Brain microvascular endothelial cell (primary cell): ENCODE measurements at regions not wholly inside any gene's neighbourhood (a gene's known extent, or its start where the extent isn't known, plus 50 kb on each side); places are given as distances from the start of the nearest gene placed in this dataset.

Experiments used
- DNase-seq: peaks from one replicate; pipeline ENCODE4 v3.0.0-alpha.2; 2020
- H3K27ac ChIP-seq: fragments of 250-450 bp; sonication (Bioruptor Pico); 2 replicates; pipeline ENCODE4 v1.5.1; 2020; ENCODE audit warnings: mild to moderate bottlenecking, moderate library complexity
- H3K27me3 ChIP-seq: fragments of 250-450 bp; sonication (Bioruptor Pico); replicated peaks from 2 replicates; pipeline ENCODE4 v1.5.1; 2020; ENCODE audit warnings: mild to moderate bottlenecking
- H3K36me3 ChIP-seq: fragments of 250-450 bp; sonication (Bioruptor Pico); replicated peaks from 2 replicates; pipeline ENCODE4 v1.5.1; 2020; ENCODE audit warnings: mild to moderate bottlenecking
- H3K4me3 ChIP-seq: 2 replicates; pipeline ENCODE4 v1.5.1; 2011; ENCODE audit warnings: low read depth, mild to moderate bottlenecking, control low read depth, low read length, moderate library complexity
- in situ Hi-C: cut with HindIII; loops from 2 replicates; pipeline ENCODE4 v1.10.0; 2017; ENCODE audit warnings: low sequenced_read_pairs, low pct_ligation_motif_present
- TF ChIP-seq, protein P1 (sequence below): IDR thresholded peaks from 2 replicates; pipeline ENCODE4 v1.5.1; 2011; ENCODE audit warnings: low read depth, mild to moderate bottlenecking, moderate library complexity, low read length, control low read depth, inconsistent platforms; ENCODE audit errors: missing control alignments

GRCh38 chr15:62528505-62528904, 363.4 kb upstream of the C2CD4B start:
- in situ Hi-C loops: no loop called here
- TF ChIP-seq, protein P1, sequence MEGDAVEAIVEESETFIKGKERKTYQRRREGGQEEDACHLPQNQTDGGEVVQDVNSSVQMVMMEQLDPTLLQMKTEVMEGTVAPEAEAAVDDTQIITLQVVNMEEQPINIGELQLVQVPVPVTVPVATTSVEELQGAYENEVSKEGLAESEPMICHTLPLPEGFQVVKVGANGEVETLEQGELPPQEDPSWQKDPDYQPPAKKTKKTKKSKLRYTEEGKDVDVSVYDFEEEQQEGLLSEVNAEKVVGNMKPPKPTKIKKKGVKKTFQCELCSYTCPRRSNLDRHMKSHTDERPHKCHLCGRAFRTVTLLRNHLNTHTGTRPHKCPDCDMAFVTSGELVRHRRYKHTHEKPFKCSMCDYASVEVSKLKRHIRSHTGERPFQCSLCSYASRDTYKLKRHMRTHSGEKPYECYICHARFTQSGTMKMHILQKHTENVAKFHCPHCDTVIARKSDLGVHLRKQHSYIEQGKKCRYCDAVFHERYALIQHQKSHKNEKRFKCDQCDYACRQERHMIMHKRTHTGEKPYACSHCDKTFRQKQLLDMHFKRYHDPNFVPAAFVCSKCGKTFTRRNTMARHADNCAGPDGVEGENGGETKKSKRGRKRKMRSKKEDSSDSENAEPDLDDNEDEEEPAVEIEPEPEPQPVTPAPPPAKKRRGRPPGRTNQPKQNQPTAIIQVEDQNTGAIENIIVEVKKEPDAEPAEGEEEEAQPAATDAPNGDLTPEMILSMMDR: no peak
- Histone ChIP-seq H3K4me3 (no peak overlapping the region), H3K27me3 (no peaks in the 10 kb centered on the region), H3K27ac (no peak overlapping the region), H3K36me3 (no peaks in the 10 kb centered on the region)
- no peak for DNase-seq

- H3K27ac ChIP-seq: no peak overlapping the region
- H3K4me3 ChIP-seq: no peak overlapping the region
- in situ Hi-C loops: no loop called here
- no peaks in the 10 kb centered on the region for H3K36me3 ChIP-seq
- no peak for DNase-seq
- TF ChIP-seq, protein P1: no peak
- no peaks in the 10 kb centered on the region for H3K27me3 ChIP-seq
Observed at GRCh38 chr15:62532367-62532766, 367.3 kb upstream of the C2CD4B start.

DNA sequence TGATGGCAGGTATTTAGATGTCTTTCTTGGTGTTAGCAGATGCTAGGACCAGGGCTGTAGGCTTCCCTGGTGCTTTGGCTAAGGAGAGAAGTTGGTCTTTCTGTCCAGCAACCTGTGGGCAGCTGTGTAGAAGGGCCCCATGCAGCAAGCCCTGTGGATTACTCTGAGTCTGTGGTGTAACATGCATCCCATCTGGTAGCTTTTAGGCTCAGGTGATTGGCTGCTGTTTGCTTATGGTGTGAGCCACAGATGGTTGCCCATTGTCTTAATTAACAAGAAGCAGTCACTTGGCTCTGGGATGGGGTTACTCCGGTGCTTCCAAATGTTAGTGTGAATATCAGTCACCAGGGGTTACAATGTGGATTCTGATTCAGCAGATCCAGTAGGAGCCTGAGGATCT, 368.6 kb upstream of the C2CD4B start:
- no peaks in the 10 kb centered on the region for H3K36me3 ChIP-seq
- no peak overlapping the region for H3K27ac ChIP-seq
- TF ChIP-seq, protein P1: no peak
- DNase-seq: no peak
- in situ Hi-C loops: no loop called here
- no peak overlapping the region for H3K4me3 ChIP-seq
- no peaks in the 10 kb centered on the region for H3K27me3 ChIP-seq

DNA sequence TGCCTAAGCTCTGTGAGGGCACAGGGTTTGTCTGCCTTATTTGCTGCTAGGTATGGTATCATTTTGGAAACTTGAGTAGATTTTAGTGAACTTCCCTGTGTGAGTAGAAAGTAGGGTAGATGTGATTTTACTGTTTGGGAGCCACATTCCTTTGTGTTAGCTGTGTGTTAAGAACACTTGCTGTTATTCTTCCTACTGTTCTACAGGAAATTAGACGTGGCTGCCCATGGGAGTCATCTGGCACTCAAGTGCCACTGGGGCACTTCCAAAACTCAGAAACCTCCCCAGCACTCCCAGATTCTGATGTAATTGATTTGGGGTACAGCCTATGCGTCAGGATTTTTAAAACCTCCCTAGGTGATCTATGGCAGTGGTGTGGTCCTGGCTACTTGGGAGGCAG, 369.9 kb upstream of the C2CD4B start:
- no peak overlapping the region for H3K4me3 ChIP-seq
- H3K36me3 ChIP-seq: no peaks in the 10 kb centered on the region
- TF ChIP-seq, protein P1: no peak
- DNase-seq: no peak
- H3K27me3 ChIP-seq: no peaks in the 10 kb centered on the region
- in situ Hi-C loops: no loop called here
- no peak overlapping the region for H3K27ac ChIP-seq

- H3K36me3 ChIP-seq: no peaks in the 10 kb centered on the region
- no peaks in the 10 kb centered on the region for H3K27me3 ChIP-seq
- no peak overlapping the region for H3K27ac ChIP-seq
- no peak for DNase-seq
- in situ Hi-C loops: no loop called here
- TF ChIP-seq, protein P1: no peak
- H3K4me3 ChIP-seq: no peak overlapping the region
Observed at GRCh38 chr15:62539236-62539635, 374.2 kb upstream of the C2CD4B start.

DNA sequence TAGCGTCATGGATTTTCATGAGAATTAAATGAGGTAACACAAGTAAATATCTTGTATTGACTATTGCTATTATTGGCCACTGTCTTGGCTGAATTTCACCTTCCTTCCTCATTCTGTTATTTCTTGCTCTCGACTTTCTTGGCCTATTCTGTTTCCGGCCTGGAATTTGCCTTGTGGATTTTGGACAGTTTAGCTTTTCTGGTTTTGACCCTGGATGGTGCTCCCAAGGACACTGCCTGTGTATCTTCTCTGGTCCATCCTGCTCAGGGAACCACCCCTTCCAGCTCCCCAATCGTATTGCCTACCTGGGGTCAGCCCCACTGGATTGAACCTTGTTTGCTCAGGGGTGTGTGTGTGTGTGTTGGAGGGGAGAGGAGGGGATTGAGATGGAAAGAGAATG, 376.2 kb upstream of the C2CD4B start:
- no peaks in the 10 kb centered on the region for H3K36me3 ChIP-seq
- H3K27ac ChIP-seq: no peak overlapping the region
- H3K4me3 ChIP-seq: no peak overlapping the region
- no peaks in the 10 kb centered on the region for H3K27me3 ChIP-seq
- TF ChIP-seq, protein P1: no peak
- DNase-seq: no peak
- in situ Hi-C loops: no loop called here
